CD8-positive, alpha-beta memory T cell (primary cell): ENCODE measurements at regions not wholly inside any gene's neighbourhood (a gene's known extent, or its start where the extent isn't known, plus 50 kb on each side); places are given as distances from the start of the nearest gene placed in this dataset.

Experiments
- CTCF ChIA-PET: fragments of 350-600 bp; sonication (Branson Sonifier 250); formaldehyde crosslinking; loops from one replicate; lab custom pipeline; 2021; ENCODE audit warnings: antibody characterized with exemption; lab: Charles Lee
- POLR2A ChIA-PET: fragments of 350-600 bp; sonication (Branson Sonifier 250); formaldehyde crosslinking; loops from one replicate; lab custom pipeline; 2021; ENCODE audit warnings: antibody characterized with exemption; lab: Charles Lee
- DNase-seq, 5 donors: peaks; one replicate each; pipeline versions ENCODE4 v3.0.0 to v3.0.0-alpha.2; 2020 to 2022; ENCODE audit warnings: mixed read lengths in 1 of 5
- H3K27ac ChIP-seq: one replicate; pipeline ENCODE4 v1.7.0; 2013; ENCODE audit warnings: low read depth, mild to moderate bottlenecking, low read length, moderate library complexity
- H3K27me3 ChIP-seq: 2 replicates; pipeline ENCODE4 v1.7.0; 2013; ENCODE audit warnings: low read length, mild to moderate bottlenecking; ENCODE audit not compliant: insufficient read depth, poor library complexity, severe bottlenecking
- H3K36me3 ChIP-seq: 2 replicates; pipeline ENCODE4 v1.7.0; 2013; ENCODE audit warnings: mild to moderate bottlenecking, low read length, moderate library complexity; ENCODE audit not compliant: insufficient read depth
- H3K4me1 ChIP-seq: 2 replicates; pipeline ENCODE4 v1.7.0; 2013; ENCODE audit warnings: mild to moderate bottlenecking, low read length, moderate library complexity; ENCODE audit not compliant: insufficient read depth
- H3K4me3 ChIP-seq: 2 replicates; pipeline ENCODE4 v1.7.0; 2013; ENCODE audit warnings: mild to moderate bottlenecking, low read length
- H3K9me3 ChIP-seq: 2 replicates; pipeline ENCODE4 v1.7.0; 2013; ENCODE audit warnings: mild to moderate bottlenecking, low read length
- H3K27ac Mint-ChIP-seq, 8 donors: one replicate each; pipeline ENCODE4 v1.8.0; 2020 to 2021; ENCODE audit warnings: mixed read lengths in 8 of 8, mild to moderate bottlenecking in 6 of 8, inconsistent platforms in 3 of 8, moderate library complexity in 3 of 8
- H3K27me3 Mint-ChIP-seq, 2 donors: one replicate each; pipeline ENCODE4 v1.8.0; 2020 to 2021; ENCODE audit warnings: mixed read lengths in 2 of 2, mild to moderate bottlenecking in 1 of 2, moderate library complexity in 1 of 2
- H3K36me3 Mint-ChIP-seq, 3 donors: one replicate each; pipeline ENCODE4 v1.8.0; 2020 to 2021; ENCODE audit warnings: mixed read lengths in 3 of 3, inconsistent platforms in 1 of 3, mild to moderate bottlenecking in 1 of 3
- H3K4me1 Mint-ChIP-seq, 3 donors: one replicate each; pipeline ENCODE4 v1.8.0; 2020 to 2021; ENCODE audit warnings: mixed read lengths in 3 of 3, inconsistent platforms in 1 of 3, mild to moderate bottlenecking in 1 of 3
- H3K4me3 Mint-ChIP-seq, 7 donors: one replicate each; pipeline ENCODE4 v1.8.0; 2020 to 2021; ENCODE audit warnings: mixed read lengths in 7 of 7, mild to moderate bottlenecking in 6 of 7, moderate library complexity in 4 of 7, inconsistent platforms in 2 of 7
- H3K9me3 Mint-ChIP-seq, 5 donors: one replicate each; pipeline ENCODE4 v1.8.0; 2020 to 2022; ENCODE audit warnings: mixed read lengths in 5 of 5, mild to moderate bottlenecking in 3 of 5, moderate library complexity in 2 of 5, inconsistent platforms in 1 of 5

DNA sequence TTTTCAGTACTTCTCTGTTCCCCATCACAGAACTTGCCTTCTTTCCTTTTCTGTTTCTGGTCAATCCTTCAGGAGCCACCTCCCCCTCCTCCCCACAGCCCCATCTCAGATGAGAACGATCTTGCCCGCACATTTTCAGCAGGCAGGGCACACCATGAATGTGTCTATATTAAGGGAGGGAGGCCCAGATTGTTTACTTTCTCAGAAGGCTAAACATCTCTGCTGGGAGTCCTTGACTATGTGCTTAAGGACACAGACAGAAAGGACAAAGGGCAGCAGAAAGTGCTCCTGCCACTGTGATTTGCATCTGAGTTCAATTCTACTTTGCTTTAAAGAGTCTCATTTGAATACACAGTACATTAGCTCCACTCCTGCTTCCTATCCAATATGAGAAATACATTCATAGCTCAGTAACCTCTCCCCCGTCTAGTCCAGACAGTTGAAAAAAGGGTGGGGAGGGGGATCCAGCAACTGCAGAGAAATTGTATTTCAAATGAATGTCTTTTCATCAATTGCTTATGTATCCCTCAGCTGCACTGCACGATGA, 175.0 kb upstream of the PARD3B start:
- Mint-ChIP-seq H3K9me3 (no peaks in the 10 kb centered on the region), H3K36me3 (no peaks in the 10 kb centered on the region), H3K27ac (no peak overlapping the region), H3K4me3 (no peak overlapping the region), H3K4me1 (no peaks in the 10 kb centered on the region), H3K27me3 (peaks cover 3 to 12% of the 10 kb centered on the region in 2 donors)
- no peaks in the 10 kb centered on the region for H3K27me3 ChIP-seq
- H3K27ac ChIP-seq = no peak overlapping the region
- H3K4me1 ChIP-seq = no peaks in the 10 kb centered on the region
- H3K9me3 ChIP-seq = no peaks in the 10 kb centered on the region
- no peak for DNase-seq
- ChIA-PET POLR2A (no interaction called here), CTCF (no interaction called here)
- H3K36me3 ChIP-seq = no peaks in the 10 kb centered on the region
- no peak overlapping the region for H3K4me3 ChIP-seq

DNA sequence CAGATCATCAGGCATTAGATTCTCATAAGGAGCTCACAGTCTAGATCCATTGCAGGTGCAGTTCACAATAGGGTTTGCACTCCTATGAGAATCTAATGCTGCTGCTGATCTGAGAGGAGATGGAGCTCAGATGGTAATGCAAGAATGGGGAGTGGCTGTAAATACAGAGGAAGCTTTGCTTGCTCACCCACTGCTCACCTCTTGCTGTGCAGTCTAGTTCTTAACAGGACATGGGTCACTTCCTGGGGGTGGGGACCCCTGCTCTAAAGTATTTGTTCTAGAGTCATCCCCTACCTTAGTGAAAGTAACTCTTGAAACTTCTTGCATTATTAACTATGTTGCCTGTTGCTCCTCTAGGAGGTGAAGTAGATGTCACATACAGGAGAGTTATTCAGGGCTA, 171.3 kb upstream of the PARD3B start:
- POLR2A ChIA-PET = no interaction called here

DNA sequence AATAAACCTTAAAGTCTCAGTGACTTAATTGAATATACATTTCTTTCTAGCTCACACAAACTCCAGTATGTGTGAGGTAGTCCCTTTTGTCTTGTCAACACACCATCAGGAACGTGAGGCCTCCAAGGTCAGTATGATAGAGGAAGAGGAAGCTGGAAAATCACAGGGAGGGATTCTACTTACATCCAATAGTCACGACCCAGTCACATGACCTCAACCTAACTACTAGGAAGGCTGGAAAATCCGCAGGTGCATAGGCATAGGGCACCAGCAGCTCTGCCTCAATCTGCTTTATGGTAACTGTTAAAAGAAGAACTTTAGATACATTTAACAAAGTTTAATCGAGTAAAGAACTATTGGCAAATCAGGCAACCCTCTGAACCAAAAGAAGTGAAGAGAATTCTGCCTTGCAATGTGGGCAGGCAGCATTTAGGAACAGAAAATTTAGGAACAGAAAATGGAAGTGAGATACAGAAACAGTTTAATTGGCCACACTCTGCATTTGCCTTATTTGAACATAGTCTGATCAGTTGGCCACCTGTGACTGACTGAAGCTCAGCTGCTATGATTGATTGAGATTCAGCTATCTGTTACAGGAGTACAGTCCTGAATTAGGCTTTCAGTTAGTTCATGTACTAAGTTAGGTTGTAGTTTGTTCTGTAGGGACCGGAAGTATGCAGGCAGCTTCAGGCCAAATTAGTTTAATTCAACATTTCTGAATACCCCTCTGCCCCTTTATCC, 165.0 kb upstream of the PARD3B start:
- Mint-ChIP-seq H3K27ac (no peak overlapping the region), H3K27me3 (peaks cover 0 to 4% of the 10 kb centered on the region in 2 donors), H3K9me3 (peaks cover 0 to 3% (median 2%) of the 10 kb centered on the region in 5 donors), H3K4me3 (no peak overlapping the region), H3K36me3 (no peaks in the 10 kb centered on the region), H3K4me1 (no peaks in the 10 kb centered on the region)
- ChIA-PET POLR2A (no interaction called here), CTCF (no interaction called here)
- no peaks in the 10 kb centered on the region for H3K4me1 ChIP-seq
- H3K4me3 ChIP-seq = no peak overlapping the region
- no peak for DNase-seq
- H3K27me3 ChIP-seq = no peaks in the 10 kb centered on the region
- H3K36me3 ChIP-seq = no peaks in the 10 kb centered on the region
- no peak overlapping the region for H3K27ac ChIP-seq
- H3K9me3 ChIP-seq = no peaks in the 10 kb centered on the region

More for the DNA sequence above, 171.3 kb upstream of the PARD3B start:
- Histone ChIP-seq H3K27ac (no peak overlapping the region), H3K4me1 (no peaks in the 10 kb centered on the region), H3K9me3 (no peaks in the 10 kb centered on the region), H3K4me3 (no peak overlapping the region), H3K36me3 (no peaks in the 10 kb centered on the region), H3K27me3 (no peaks in the 10 kb centered on the region)
- H3K27ac Mint-ChIP-seq = no peak overlapping the region
- DNase-seq = no peak
- no peaks in the 10 kb centered on the region for H3K9me3 Mint-ChIP-seq
- H3K36me3 Mint-ChIP-seq = no peaks in the 10 kb centered on the region
- CTCF ChIA-PET = no interaction called here
- H3K4me3 Mint-ChIP-seq = no peak overlapping the region
- peaks cover 7 to 9% of the 10 kb centered on the region in 2 donors for H3K27me3 Mint-ChIP-seq
- no peaks in the 10 kb centered on the region for H3K4me1 Mint-ChIP-seq

DNA sequence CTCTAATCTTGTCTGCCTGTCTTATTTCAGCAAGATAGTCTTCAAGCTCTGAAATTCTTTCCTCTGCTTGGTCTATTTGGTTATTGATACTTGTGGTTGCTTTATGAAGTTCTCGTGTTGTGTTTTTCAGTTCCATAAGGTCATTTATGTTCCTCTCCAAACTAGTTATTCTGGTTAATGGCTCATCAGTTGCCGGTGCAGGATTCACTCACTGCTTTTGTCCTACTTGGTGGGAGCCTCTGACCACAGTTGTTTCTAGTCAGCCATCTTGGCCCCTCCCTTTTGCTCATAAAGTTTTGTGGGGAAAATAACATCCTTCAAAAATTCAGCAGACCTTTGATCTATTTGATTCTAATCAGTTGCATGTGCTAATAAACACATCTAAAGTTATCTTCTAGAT, 158.6 kb upstream of the PARD3B start:
- Histone ChIP-seq H3K4me3 (no peak overlapping the region), H3K27ac (no peak overlapping the region), H3K4me1 (no peaks in the 10 kb centered on the region), H3K9me3 (no peaks in the 10 kb centered on the region), H3K27me3 (no peaks in the 10 kb centered on the region), H3K36me3 (no peaks in the 10 kb centered on the region)
- POLR2A ChIA-PET = no interaction called here
- CTCF ChIA-PET = no interaction called here
- H3K4me3 Mint-ChIP-seq = no peak overlapping the region
- H3K36me3 Mint-ChIP-seq = no peaks in the 10 kb centered on the region
- peaks cover 4 to 5% of the 10 kb centered on the region in 2 donors for H3K27me3 Mint-ChIP-seq
- H3K9me3 Mint-ChIP-seq = peaks cover 0 to 3% (median under 1%) of the 10 kb centered on the region in 5 donors
- no peak for DNase-seq
- H3K4me1 Mint-ChIP-seq = no peaks in the 10 kb centered on the region
- no peak overlapping the region for H3K27ac Mint-ChIP-seq

DNA sequence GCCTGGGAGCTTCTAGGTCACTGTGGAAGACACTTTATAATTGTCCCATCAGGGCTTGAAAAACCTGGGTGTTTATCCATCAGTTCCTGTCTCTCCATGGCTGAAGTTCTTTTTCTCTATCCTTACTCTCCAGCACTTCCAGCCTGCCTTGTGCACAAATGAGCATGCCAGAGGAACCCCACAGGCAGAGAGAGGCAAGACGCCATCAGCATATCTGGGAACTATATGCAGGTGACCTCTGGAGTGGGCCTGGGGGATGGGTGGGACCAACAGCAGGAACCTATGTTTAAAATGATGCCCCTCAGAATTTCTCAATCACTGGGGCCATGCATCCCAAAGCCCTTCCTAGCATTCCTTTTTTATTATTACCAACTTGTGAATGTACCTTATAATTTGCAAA, 156.2 kb upstream of the PARD3B start:
- no peak overlapping the region for H3K4me3 ChIP-seq
- H3K27ac ChIP-seq = no peak overlapping the region
- H3K4me1 Mint-ChIP-seq = no peaks in the 10 kb centered on the region
- ChIA-PET POLR2A (no interaction called here), CTCF (interaction anchor here (1.2 kb wide), 1 partner anchor 11 kb away, joined by 3 read pairs; no protein-coding TSS in a partner anchor)
- H3K27ac Mint-ChIP-seq = no peak overlapping the region
- H3K4me3 Mint-ChIP-seq = no peak overlapping the region
- H3K9me3 Mint-ChIP-seq = peaks cover 0 to 2% (median 0%) of the 10 kb centered on the region in 5 donors
- H3K27me3 Mint-ChIP-seq = peaks cover 8 to 9% of the 10 kb centered on the region in 2 donors
- H3K36me3 ChIP-seq = no peaks in the 10 kb centered on the region
- DNase-seq = no peak
- no peaks in the 10 kb centered on the region for H3K36me3 Mint-ChIP-seq
- H3K9me3 ChIP-seq = no peaks in the 10 kb centered on the region
- H3K27me3 ChIP-seq = no peaks in the 10 kb centered on the region
- H3K4me1 ChIP-seq = no peaks in the 10 kb centered on the region

DNA sequence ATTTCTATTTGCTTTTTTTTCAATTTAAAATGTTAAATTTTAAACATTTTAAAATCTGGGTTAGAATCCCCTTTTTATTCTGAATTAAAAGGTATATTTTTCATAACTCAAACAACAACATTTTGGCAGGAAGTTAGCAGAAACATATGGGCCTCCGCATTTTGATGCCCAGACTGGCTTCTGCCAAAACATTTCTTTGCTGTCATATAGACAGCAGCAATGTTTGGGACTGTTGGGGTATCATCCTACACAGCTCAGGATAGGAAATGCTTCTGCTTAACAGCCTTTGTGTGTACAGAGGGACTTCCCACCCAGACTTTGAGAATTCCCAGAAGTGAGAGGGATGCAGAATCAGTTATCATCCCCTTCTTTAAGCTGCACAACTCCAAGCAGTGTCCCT, 155.4 kb upstream of the PARD3B start:
- ChIA-PET POLR2A (no interaction called here), CTCF (no interaction called here)
- Histone ChIP-seq H3K9me3 (no peaks in the 10 kb centered on the region), H3K27me3 (no peaks in the 10 kb centered on the region), H3K36me3 (no peaks in the 10 kb centered on the region), H3K4me3 (no peak overlapping the region), H3K4me1 (no peaks in the 10 kb centered on the region), H3K27ac (no peak overlapping the region)
- Mint-ChIP-seq H3K4me1 (no peaks in the 10 kb centered on the region), H3K4me3 (no peak overlapping the region), H3K36me3 (no peaks in the 10 kb centered on the region), H3K27ac (no peak overlapping the region), H3K9me3 (peaks cover 0 to 2% (median 0%) of the 10 kb centered on the region in 5 donors), H3K27me3 (peaks cover 8 to 11% of the 10 kb centered on the region in 2 donors)
- DNase-seq = no peak

DNA sequence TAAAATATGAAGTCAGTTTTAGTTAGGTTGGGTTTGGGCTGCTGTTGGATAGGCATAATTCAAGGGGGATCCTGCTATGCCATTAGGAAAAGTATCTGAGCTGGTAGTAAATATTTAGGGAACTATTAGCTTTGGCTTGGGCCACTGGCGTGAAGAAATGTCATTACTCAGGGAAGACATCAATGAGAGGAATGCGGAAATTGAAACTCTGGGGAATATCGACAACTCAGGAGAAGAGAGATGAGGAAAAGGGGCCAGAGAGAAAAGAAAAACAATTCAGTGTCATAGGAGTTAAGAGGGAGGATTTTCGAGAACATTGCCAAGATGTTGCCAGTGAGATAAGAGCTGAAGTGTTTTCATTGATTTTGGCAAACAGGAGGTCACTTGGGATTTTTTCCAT, 149.7 kb upstream of the PARD3B start:
- no peaks in the 10 kb centered on the region for H3K4me1 ChIP-seq
- H3K36me3 ChIP-seq = no peaks in the 10 kb centered on the region
- no peak overlapping the region for H3K4me3 ChIP-seq
- H3K4me3 Mint-ChIP-seq = no peak overlapping the region
- peaks cover 0 to 4% (median 0%) of the 10 kb centered on the region in 5 donors for H3K9me3 Mint-ChIP-seq
- no peaks in the 10 kb centered on the region for H3K36me3 Mint-ChIP-seq
- ChIA-PET POLR2A (no interaction called here), CTCF (no interaction called here)
- no peaks in the 10 kb centered on the region for H3K27me3 ChIP-seq
- H3K27ac Mint-ChIP-seq = no peak overlapping the region
- DNase-seq = no peak
- no peaks in the 10 kb centered on the region for H3K9me3 ChIP-seq
- H3K4me1 Mint-ChIP-seq = no peaks in the 10 kb centered on the region
- peaks cover 3 to 24% of the 10 kb centered on the region in 2 donors for H3K27me3 Mint-ChIP-seq
- H3K27ac ChIP-seq = no peak overlapping the region

DNA sequence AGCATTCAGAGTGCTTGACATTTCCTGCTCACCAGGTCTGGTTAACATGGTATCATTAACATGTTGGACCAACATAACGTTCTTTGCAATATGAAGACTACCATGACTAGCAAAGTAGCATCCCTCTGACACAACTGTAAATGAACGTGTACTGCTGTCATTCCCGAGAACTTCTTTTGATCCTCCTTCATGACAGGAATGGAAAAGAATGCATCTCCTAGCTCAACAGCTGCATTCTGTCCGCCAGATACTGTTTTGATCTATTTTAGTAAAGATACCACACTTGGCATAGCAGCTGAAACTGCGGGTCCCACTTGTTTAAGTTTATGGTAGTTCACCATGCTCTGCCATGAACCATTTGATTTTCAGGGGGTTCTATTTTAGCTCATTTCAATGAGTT, 144.2 kb upstream of the PARD3B start:
- Histone ChIP-seq H3K27ac (no peak overlapping the region), H3K36me3 (no peaks in the 10 kb centered on the region), H3K27me3 (no peaks in the 10 kb centered on the region), H3K4me3 (no peak overlapping the region), H3K9me3 (no peaks in the 10 kb centered on the region), H3K4me1 (no peaks in the 10 kb centered on the region)
- POLR2A ChIA-PET = no interaction called here
- H3K27me3 Mint-ChIP-seq = peaks cover 0 to 12% of the 10 kb centered on the region in 2 donors
- no peaks in the 10 kb centered on the region for H3K36me3 Mint-ChIP-seq
- H3K27ac Mint-ChIP-seq = no peak overlapping the region
- no peaks in the 10 kb centered on the region for H3K4me1 Mint-ChIP-seq
- H3K4me3 Mint-ChIP-seq = no peak overlapping the region
- no peak for DNase-seq
- CTCF ChIA-PET = no interaction called here
- H3K9me3 Mint-ChIP-seq = no peaks in the 10 kb centered on the region
